ENCODE measurements at regions not wholly inside any gene's neighbourhood (a gene's known extent, or its start where the extent isn't known, plus 50 kb on each side); places are given as distances from the start of the nearest gene placed in this dataset.

DNA sequence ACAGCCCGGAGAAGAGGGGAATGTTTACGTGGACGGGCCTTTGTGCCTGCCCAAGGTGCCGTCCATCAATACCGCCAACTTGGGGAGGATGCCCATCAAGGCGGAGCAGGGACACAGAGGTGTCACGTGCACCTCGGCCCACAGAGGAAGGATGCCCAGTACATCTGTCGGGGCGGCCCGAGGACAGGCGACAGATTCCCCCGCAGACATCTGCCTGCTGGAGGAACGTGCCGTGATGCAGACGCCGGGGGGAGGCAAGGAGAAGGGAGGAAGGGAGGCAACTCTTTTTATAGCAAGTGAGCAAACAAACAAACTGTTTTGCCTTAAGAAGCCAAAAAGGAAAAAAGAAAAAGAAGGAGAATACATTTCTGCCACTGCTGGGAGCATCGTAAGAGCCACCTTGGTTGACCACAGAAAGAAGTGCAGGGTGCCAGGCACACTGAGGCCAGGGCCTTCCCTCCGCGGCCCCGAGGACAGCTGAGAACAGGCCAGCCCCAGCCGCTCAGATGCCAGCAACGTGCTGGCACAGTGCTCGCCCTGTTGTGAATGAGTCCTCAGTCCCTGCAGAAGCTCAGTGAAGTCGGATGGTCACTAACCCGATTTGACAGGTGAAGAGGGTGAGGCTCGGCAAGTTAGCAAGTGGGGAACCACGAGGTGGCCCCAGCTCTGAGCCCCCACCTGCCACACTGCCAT is 146.4 kb downstream of the RBFOX3 start:
- Histone ChIP-seq H3K36me3 (ENCODE audit: control insufficient read depth in 2 of 2, insufficient read depth in 2 of 2, low read length in 2 of 2) (no peaks in the 10 kb centered on the region), H3K4me1 (ENCODE audit: control insufficient read depth in 2 of 2, insufficient read depth in 2 of 2, low read length in 2 of 2) (no peaks in the 10 kb centered on the region), H3K27ac (ENCODE audit: low read depth in 2 of 2, low read length in 2 of 2) (no peak overlapping the region), H3K27me3 (ENCODE audit: control insufficient read depth in 2 of 2, insufficient read depth in 2 of 2, low read length in 2 of 2) (no peaks in the 10 kb centered on the region), H3K9me3 (ENCODE audit: control insufficient read depth in 2 of 2, low read length in 2 of 2) (no peaks in the 10 kb centered on the region), H3K9ac (ENCODE audit: low read depth in 1 of 2, low read length in 2 of 2) (no peak overlapping the region), H3K4me3 (ENCODE audit: low read length in 2 of 2) (no peak overlapping the region)

GRCh38 chr17:79463421-79464317 is 147.2 kb downstream of the RBFOX3 start:
- H3K9me3 ChIP-seq (ENCODE audit: control insufficient read depth in 2 of 2, low read length in 2 of 2): no peaks in the 10 kb centered on the region
- no peaks in the 10 kb centered on the region for H3K27me3 ChIP-seq (ENCODE audit: control insufficient read depth in 2 of 2, insufficient read depth in 2 of 2, low read length in 2 of 2)
- H3K4me1 ChIP-seq (ENCODE audit: control insufficient read depth in 2 of 2, insufficient read depth in 2 of 2, low read length in 2 of 2): no peaks in the 10 kb centered on the region

DNA sequence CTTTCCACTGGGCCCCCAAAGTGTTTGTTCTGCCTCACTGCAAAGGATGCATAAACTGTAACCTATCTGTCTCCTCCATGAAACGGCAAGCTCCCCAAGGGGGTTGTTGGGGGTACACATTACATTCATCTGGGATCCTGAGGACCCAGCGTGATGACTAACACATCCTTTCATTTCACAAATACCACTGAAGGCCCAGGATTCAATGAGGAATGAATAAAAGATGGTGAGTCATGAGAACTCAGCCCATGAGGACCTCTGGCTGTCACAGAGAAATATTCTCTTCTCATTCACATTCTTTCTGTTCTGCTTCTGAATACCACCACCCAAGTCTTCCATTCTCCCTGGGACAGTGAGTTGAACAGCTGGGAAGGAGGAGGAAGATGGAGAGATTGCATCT is 149.8 kb downstream of the RBFOX3 start:
- Histone ChIP-seq H3K27me3 (ENCODE audit: control insufficient read depth in 2 of 2, insufficient read depth in 2 of 2, low read length in 2 of 2) (no peaks in the 10 kb centered on the region), H3K9me3 (ENCODE audit: control insufficient read depth in 2 of 2, low read length in 2 of 2) (no peaks in the 10 kb centered on the region), H3K4me1 (ENCODE audit: control insufficient read depth in 2 of 2, insufficient read depth in 2 of 2, low read length in 2 of 2) (no peaks in the 10 kb centered on the region), H3K9ac (ENCODE audit: low read depth in 1 of 2, low read length in 2 of 2) (no peak overlapping the region), H3K36me3 (ENCODE audit: control insufficient read depth in 2 of 2, insufficient read depth in 2 of 2, low read length in 2 of 2) (no peaks in the 10 kb centered on the region), H3K27ac (ENCODE audit: low read depth in 2 of 2, low read length in 2 of 2) (no peak overlapping the region), H3K4me3 (ENCODE audit: low read length in 2 of 2) (no peak overlapping the region)

More at GRCh38 chr17:79463421-79464317, 147.2 kb downstream of the RBFOX3 start:
- Histone ChIP-seq H3K36me3 (ENCODE audit: control insufficient read depth in 2 of 2, insufficient read depth in 2 of 2, low read length in 2 of 2) (no peaks in the 10 kb centered on the region), H3K4me3 (ENCODE audit: low read length in 2 of 2) (no peak overlapping the region), H3K9ac (ENCODE audit: low read depth in 1 of 2, low read length in 2 of 2) (no peak overlapping the region), H3K27ac (ENCODE audit: low read depth in 2 of 2, low read length in 2 of 2) (no peak overlapping the region)

GRCh38 chr17:79459846-79460245 is 151.0 kb downstream of the RBFOX3 start:
- H3K36me3 ChIP-seq (ENCODE audit: control insufficient read depth in 2 of 2, insufficient read depth in 2 of 2, low read length in 2 of 2): no peaks in the 10 kb centered on the region
- no peaks in the 10 kb centered on the region for H3K4me1 ChIP-seq (ENCODE audit: control insufficient read depth in 2 of 2, insufficient read depth in 2 of 2, low read length in 2 of 2)
- H3K9ac ChIP-seq (ENCODE audit: low read depth in 1 of 2, low read length in 2 of 2): no peak overlapping the region
- no peak overlapping the region for H3K4me3 ChIP-seq (ENCODE audit: low read length in 2 of 2)
- H3K27me3 ChIP-seq (ENCODE audit: control insufficient read depth in 2 of 2, insufficient read depth in 2 of 2, low read length in 2 of 2): peaks cover 0 to 2% of the 10 kb centered on the region in 2 donors
- no peaks in the 10 kb centered on the region for H3K9me3 ChIP-seq (ENCODE audit: control insufficient read depth in 2 of 2, low read length in 2 of 2)
- no peak overlapping the region for H3K27ac ChIP-seq (ENCODE audit: low read depth in 2 of 2, low read length in 2 of 2)

- no peak overlapping the region for H3K9ac ChIP-seq (ENCODE audit: low read depth in 1 of 2, low read length in 2 of 2)
- H3K36me3 ChIP-seq (ENCODE audit: control insufficient read depth in 2 of 2, insufficient read depth in 2 of 2, low read length in 2 of 2): no peaks in the 10 kb centered on the region
- no peak overlapping the region for H3K4me3 ChIP-seq (ENCODE audit: low read length in 2 of 2)
- H3K27ac ChIP-seq (ENCODE audit: low read depth in 2 of 2, low read length in 2 of 2): no peak overlapping the region
- H3K9me3 ChIP-seq (ENCODE audit: control insufficient read depth in 2 of 2, low read length in 2 of 2): no peaks in the 10 kb centered on the region
- peaks cover 0 to 2% of the 10 kb centered on the region in 2 donors for H3K27me3 ChIP-seq (ENCODE audit: control insufficient read depth in 2 of 2, insufficient read depth in 2 of 2, low read length in 2 of 2)
- no peaks in the 10 kb centered on the region for H3K4me1 ChIP-seq (ENCODE audit: control insufficient read depth in 2 of 2, insufficient read depth in 2 of 2, low read length in 2 of 2)
These were observed 151.7 kb downstream of the RBFOX3 start for GRCh38 chr17:79459003-79459655.

DNA sequence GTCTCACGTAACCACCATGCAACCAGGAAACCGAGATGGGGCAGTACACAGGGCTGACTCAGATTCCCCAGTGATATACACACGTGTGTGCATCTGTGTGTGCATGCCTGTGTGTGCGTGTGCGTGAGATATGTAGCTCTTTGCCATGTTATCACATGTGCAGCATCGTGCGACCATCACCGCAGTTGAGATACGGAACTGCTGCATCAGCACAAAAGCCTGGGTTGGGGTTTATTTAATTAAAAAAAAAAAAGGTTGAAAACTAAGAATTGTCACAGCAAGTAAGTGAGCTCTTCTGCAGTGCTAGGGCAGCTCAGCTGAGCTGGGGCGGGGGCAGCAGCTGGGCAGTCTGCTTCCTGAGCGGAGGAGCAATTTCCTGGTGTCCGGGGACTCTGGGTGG is 152.5 kb downstream of the RBFOX3 start:
- Histone ChIP-seq H3K9ac (ENCODE audit: low read depth in 1 of 2, low read length in 2 of 2) (no peak overlapping the region), H3K27me3 (ENCODE audit: control insufficient read depth in 2 of 2, insufficient read depth in 2 of 2, low read length in 2 of 2) (peaks cover 0 to 2% of the 10 kb centered on the region in 2 donors), H3K4me3 (ENCODE audit: low read length in 2 of 2) (no peak overlapping the region), H3K27ac (ENCODE audit: low read depth in 2 of 2, low read length in 2 of 2) (no peak overlapping the region), H3K9me3 (ENCODE audit: control insufficient read depth in 2 of 2, low read length in 2 of 2) (no peaks in the 10 kb centered on the region), H3K36me3 (ENCODE audit: control insufficient read depth in 2 of 2, insufficient read depth in 2 of 2, low read length in 2 of 2) (no peaks in the 10 kb centered on the region), H3K4me1 (ENCODE audit: control insufficient read depth in 2 of 2, insufficient read depth in 2 of 2, low read length in 2 of 2) (no peaks in the 10 kb centered on the region)

GRCh38 chr17:79457889-79458288 is 153.0 kb downstream of the RBFOX3 start:
- Histone ChIP-seq H3K9ac (ENCODE audit: low read depth in 1 of 2, low read length in 2 of 2) (no peak overlapping the region), H3K27ac (ENCODE audit: low read depth in 2 of 2, low read length in 2 of 2) (no peak overlapping the region), H3K4me3 (ENCODE audit: low read length in 2 of 2) (no peak overlapping the region), H3K9me3 (ENCODE audit: control insufficient read depth in 2 of 2, low read length in 2 of 2) (no peaks in the 10 kb centered on the region), H3K4me1 (ENCODE audit: control insufficient read depth in 2 of 2, insufficient read depth in 2 of 2, low read length in 2 of 2) (no peaks in the 10 kb centered on the region), H3K36me3 (ENCODE audit: control insufficient read depth in 2 of 2, insufficient read depth in 2 of 2, low read length in 2 of 2) (no peaks in the 10 kb centered on the region), H3K27me3 (ENCODE audit: control insufficient read depth in 2 of 2, insufficient read depth in 2 of 2, low read length in 2 of 2) (peaks cover 0 to 2% of the 10 kb centered on the region in 2 donors)

- no peaks in the 10 kb centered on the region for H3K4me1 ChIP-seq (ENCODE audit: control insufficient read depth in 2 of 2, insufficient read depth in 2 of 2, low read length in 2 of 2)
- H3K9me3 ChIP-seq (ENCODE audit: control insufficient read depth in 2 of 2, low read length in 2 of 2): no peaks in the 10 kb centered on the region
- H3K36me3 ChIP-seq (ENCODE audit: control insufficient read depth in 2 of 2, insufficient read depth in 2 of 2, low read length in 2 of 2): no peaks in the 10 kb centered on the region
- no peak overlapping the region for H3K4me3 ChIP-seq (ENCODE audit: low read length in 2 of 2)
- peaks cover 0 to 2% of the 10 kb centered on the region in 2 donors for H3K27me3 ChIP-seq (ENCODE audit: control insufficient read depth in 2 of 2, insufficient read depth in 2 of 2, low read length in 2 of 2)
- no peak overlapping the region for H3K27ac ChIP-seq (ENCODE audit: low read depth in 2 of 2, low read length in 2 of 2)
- H3K9ac ChIP-seq (ENCODE audit: low read depth in 1 of 2, low read length in 2 of 2): no peak overlapping the region
These were observed 153.5 kb downstream of the RBFOX3 start for GRCh38 chr17:79457376-79457775.

DNA sequence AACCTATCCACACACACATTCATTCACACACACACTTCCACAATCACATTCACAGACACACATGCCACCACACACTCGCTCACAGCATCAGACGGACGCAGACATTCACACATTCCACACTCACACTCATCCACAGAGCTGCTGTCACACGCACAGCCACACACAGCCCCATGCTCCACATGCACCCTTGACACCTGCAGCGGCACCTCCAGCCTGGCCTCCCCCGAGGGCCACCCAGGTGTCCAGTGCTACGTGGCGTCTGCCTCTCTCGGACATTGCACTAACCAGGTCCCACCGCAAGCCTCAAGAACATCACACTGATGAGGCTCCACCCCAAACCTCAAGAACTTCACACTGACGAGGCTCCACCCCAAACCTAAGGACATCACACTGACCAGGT is 155.2 kb downstream of the RBFOX3 start:
- Histone ChIP-seq H3K4me3 (ENCODE audit: low read length in 2 of 2) (no peak overlapping the region), H3K27me3 (ENCODE audit: control insufficient read depth in 2 of 2, insufficient read depth in 2 of 2, low read length in 2 of 2) (peaks cover 0 to 2% of the 10 kb centered on the region in 2 donors), H3K9ac (ENCODE audit: low read depth in 1 of 2, low read length in 2 of 2) (no peak overlapping the region), H3K4me1 (ENCODE audit: control insufficient read depth in 2 of 2, insufficient read depth in 2 of 2, low read length in 2 of 2) (no peaks in the 10 kb centered on the region), H3K36me3 (ENCODE audit: control insufficient read depth in 2 of 2, insufficient read depth in 2 of 2, low read length in 2 of 2) (no peaks in the 10 kb centered on the region), H3K27ac (ENCODE audit: low read depth in 2 of 2, low read length in 2 of 2) (no peak overlapping the region), H3K9me3 (ENCODE audit: control insufficient read depth in 2 of 2, low read length in 2 of 2) (no peaks in the 10 kb centered on the region)

DNA sequence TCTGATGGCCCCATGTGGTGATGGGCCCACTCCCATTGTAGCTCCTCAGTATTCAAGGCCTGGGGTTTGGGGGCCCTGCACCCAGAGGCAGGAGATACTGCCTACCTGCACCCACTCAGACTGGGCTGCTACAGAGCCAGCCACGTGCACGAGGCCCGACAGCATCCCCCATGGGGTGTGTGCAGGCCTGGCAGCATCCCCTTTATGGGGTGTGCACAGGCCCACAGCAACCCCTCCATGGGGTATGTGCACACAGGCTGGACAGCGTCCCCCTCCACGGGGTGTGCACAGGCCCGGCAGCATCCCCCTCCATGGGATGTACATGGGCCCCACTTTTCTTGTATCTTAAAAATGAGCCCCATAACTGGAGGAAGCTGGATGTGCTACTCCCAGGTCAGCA is 156.0 kb downstream of the RBFOX3 start:
- H3K27me3 ChIP-seq (ENCODE audit: control insufficient read depth in 2 of 2, insufficient read depth in 2 of 2, low read length in 2 of 2): peaks cover 0 to 2% of the 10 kb centered on the region in 2 donors
- H3K4me3 ChIP-seq (ENCODE audit: low read length in 2 of 2): no peak overlapping the region

More for the DNA sequence above, 156.0 kb downstream of the RBFOX3 start:
- no peak overlapping the region for H3K9ac ChIP-seq (ENCODE audit: low read depth in 1 of 2, low read length in 2 of 2)
- H3K27ac ChIP-seq (ENCODE audit: low read depth in 2 of 2, low read length in 2 of 2): no peak overlapping the region
- no peaks in the 10 kb centered on the region for H3K9me3 ChIP-seq (ENCODE audit: control insufficient read depth in 2 of 2, low read length in 2 of 2)
- no peaks in the 10 kb centered on the region for H3K36me3 ChIP-seq (ENCODE audit: control insufficient read depth in 2 of 2, insufficient read depth in 2 of 2, low read length in 2 of 2)
- no peaks in the 10 kb centered on the region for H3K4me1 ChIP-seq (ENCODE audit: control insufficient read depth in 2 of 2, insufficient read depth in 2 of 2, low read length in 2 of 2)
